Body of pancreas (tissue), 4 donors: ENCODE measurements at regions not wholly inside any gene's neighbourhood (a gene's known extent, or its start where the extent isn't known, plus 50 kb on each side); places are given as distances from the start of the nearest gene placed in this dataset.

Experiments
- POLR2A ChIP-seq, 3 donors: fragments of 450-650 bp; IDR thresholded peaks; one replicate each; pipeline ENCODE4 v1.6.1; 2016; ENCODE audit warnings: antibody characterized with exemption in 3 of 3, mild to moderate bottlenecking in 2 of 3
- TF ChIP-seq, protein P1 (sequence below), 7 experiments: fragments of 450-650 bp in 4 of 7; fragments of 200-600 bp in 3 of 7; sonication (generic) in 3 of 7; IDR thresholded peaks; one replicate each; pipeline ENCODE4 v1.5.1; 2016 to 2019; ENCODE audit warnings: antibody characterized with exemption in 7 of 7

DNA sequence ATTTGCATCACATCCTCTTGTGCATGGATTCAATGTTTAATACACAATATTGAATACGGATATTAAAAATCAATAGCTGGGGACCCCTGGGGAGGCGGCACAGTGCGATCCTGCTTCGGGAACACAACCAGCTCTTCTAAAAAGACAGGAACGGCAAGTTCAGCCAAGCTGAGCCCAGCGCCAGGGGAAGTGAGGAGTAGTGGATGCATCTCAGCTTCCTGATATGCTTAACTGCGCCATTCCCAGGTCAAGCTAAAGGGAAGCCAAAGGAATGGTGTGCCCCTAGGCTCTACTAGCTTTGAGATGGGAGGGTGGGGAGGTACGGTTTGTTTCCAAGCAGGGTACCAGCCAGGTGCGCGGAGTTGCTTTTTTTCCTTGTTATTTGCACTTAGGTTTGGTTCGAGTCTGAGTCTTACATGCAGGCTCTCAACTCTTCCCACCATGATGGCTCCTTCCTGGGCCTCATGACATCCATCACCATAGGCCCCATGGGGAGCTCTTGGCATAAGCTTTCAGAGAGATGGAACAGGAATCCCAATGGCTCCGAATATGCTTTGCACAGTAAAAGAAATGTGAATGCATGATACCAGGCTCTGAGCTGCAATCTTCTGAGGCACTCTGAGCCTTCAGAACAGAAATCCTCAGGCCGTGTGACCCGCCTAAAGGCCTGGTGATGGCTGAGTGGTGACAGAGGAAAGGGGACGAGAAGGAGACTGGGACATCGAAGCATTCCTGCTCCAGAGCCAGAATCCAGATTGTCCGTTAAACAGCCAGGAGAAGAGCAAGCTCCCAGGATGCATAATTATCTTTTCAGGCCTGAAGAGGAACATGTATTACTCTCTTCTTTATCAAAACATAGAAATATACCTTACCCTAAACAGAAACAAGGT is 51.8 kb upstream of the BCOR start:
- TF ChIP-seq, protein P1, sequence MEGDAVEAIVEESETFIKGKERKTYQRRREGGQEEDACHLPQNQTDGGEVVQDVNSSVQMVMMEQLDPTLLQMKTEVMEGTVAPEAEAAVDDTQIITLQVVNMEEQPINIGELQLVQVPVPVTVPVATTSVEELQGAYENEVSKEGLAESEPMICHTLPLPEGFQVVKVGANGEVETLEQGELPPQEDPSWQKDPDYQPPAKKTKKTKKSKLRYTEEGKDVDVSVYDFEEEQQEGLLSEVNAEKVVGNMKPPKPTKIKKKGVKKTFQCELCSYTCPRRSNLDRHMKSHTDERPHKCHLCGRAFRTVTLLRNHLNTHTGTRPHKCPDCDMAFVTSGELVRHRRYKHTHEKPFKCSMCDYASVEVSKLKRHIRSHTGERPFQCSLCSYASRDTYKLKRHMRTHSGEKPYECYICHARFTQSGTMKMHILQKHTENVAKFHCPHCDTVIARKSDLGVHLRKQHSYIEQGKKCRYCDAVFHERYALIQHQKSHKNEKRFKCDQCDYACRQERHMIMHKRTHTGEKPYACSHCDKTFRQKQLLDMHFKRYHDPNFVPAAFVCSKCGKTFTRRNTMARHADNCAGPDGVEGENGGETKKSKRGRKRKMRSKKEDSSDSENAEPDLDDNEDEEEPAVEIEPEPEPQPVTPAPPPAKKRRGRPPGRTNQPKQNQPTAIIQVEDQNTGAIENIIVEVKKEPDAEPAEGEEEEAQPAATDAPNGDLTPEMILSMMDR (IDR thresholded peaks at IDR 0.05): no peak
- no peak for TF ChIP-seq POLR2A (IDR thresholded peaks at IDR 0.05)
